ENCODE measurements at regions not wholly inside any gene's neighbourhood (a gene's known extent, or its start where the extent isn't known, plus 50 kb on each side); places are given as distances from the start of the nearest gene placed in this dataset.

DNA sequence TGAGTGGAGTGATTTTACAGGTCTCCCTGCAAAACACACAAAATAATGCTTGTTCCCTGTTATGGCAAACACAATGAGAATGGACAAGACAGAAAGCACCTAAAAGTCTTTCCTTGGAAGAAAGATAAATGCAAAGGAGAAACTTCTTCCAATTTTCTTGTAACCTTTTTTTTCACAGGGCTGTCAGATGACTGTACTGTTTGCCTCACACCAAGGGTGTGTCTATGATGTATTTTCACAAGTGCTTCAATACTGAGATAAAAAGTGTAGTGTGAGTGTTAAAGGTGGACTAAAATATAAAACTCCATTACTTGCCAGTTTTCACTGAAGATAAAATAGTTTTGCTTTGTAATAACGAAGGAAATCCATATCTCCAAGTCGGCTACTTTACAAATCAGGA lies 194.5 kb downstream of the CENPW start:
- TF ChIP-seq, protein P1, sequence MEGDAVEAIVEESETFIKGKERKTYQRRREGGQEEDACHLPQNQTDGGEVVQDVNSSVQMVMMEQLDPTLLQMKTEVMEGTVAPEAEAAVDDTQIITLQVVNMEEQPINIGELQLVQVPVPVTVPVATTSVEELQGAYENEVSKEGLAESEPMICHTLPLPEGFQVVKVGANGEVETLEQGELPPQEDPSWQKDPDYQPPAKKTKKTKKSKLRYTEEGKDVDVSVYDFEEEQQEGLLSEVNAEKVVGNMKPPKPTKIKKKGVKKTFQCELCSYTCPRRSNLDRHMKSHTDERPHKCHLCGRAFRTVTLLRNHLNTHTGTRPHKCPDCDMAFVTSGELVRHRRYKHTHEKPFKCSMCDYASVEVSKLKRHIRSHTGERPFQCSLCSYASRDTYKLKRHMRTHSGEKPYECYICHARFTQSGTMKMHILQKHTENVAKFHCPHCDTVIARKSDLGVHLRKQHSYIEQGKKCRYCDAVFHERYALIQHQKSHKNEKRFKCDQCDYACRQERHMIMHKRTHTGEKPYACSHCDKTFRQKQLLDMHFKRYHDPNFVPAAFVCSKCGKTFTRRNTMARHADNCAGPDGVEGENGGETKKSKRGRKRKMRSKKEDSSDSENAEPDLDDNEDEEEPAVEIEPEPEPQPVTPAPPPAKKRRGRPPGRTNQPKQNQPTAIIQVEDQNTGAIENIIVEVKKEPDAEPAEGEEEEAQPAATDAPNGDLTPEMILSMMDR (IDR thresholded peaks at IDR 0.05 in 8 of 11, conservative IDR thresholded peaks at IDR 0.05 in 3 of 11): no peak
- TF ChIP-seq POLR2AphosphoS5 (IDR thresholded peaks at IDR 0.05): no peak

Measured in spleen (tissue), 7 donors.